Glutamatergic neuron (in vitro differentiated cells): ENCODE measurements at regions not wholly inside any gene's neighbourhood (a gene's known extent, or its start where the extent isn't known, plus 50 kb on each side); places are given as distances from the start of the nearest gene placed in this dataset.
"Not testable (repeated sequence)": the region's sequence is repeated elsewhere in the genome, so short reads cannot be mapped to it uniquely, and the experiment has no call there.

ENCODE experiments used
- DNase-seq: peaks from one replicate; pipeline ENCODE4 v3.0.0; 2022
- H3K27ac Mint-ChIP-seq: one replicate; pipeline ENCODE4 v1.8.0; 2020; ENCODE audit warnings: mild to moderate bottlenecking, mixed read lengths, inconsistent platforms; ENCODE audit not compliant: unreplicated experiment
- H3K27me3 Mint-ChIP-seq: one replicate; pipeline ENCODE4 v1.8.0; 2020; ENCODE audit warnings: mild to moderate bottlenecking, moderate library complexity, mixed read lengths, inconsistent platforms; ENCODE audit not compliant: unreplicated experiment
- H3K36me3 Mint-ChIP-seq: one replicate; pipeline ENCODE4 v1.8.0; 2020; ENCODE audit warnings: mild to moderate bottlenecking, mixed read lengths, inconsistent platforms; ENCODE audit not compliant: unreplicated experiment
- H3K4me1 Mint-ChIP-seq: one replicate; pipeline ENCODE4 v1.8.0; 2020; ENCODE audit warnings: mild to moderate bottlenecking, low read depth, mixed read lengths, inconsistent platforms; ENCODE audit not compliant: unreplicated experiment
- H3K4me3 Mint-ChIP-seq: one replicate; pipeline ENCODE4 v1.8.0; 2020; ENCODE audit warnings: mild to moderate bottlenecking, mixed read lengths, inconsistent platforms; ENCODE audit not compliant: unreplicated experiment
- H3K9me3 Mint-ChIP-seq: one replicate; pipeline ENCODE4 v1.8.0; 2020; ENCODE audit warnings: mild to moderate bottlenecking, moderate library complexity, mixed read lengths, inconsistent platforms; ENCODE audit not compliant: unreplicated experiment
- CTCF ChIP-seq: fragments of 200-600 bp; sonication (generic); IDR thresholded peaks from one replicate; pipeline ENCODE4 v1.5.0; 2021; ENCODE audit not compliant: partially characterized antibody, unreplicated experiment

- H3K27ac Mint-ChIP-seq = no peak overlapping the region
- peaks cover 12% of the 10 kb centered on the region for H3K9me3 Mint-ChIP-seq
- no peak for DNase-seq
- peaks cover 3% of the 10 kb centered on the region for H3K4me1 Mint-ChIP-seq
- TF ChIP-seq CTCF = no peak
- H3K27me3 Mint-ChIP-seq = peaks cover 3% of the 10 kb centered on the region
- peaks cover 10% of the 10 kb centered on the region for H3K36me3 Mint-ChIP-seq
- no peak overlapping the region for H3K4me3 Mint-ChIP-seq
Measured at GRCh38 chr5:154642499-154643245, 112.5 kb upstream of the LARP1 start.

GRCh38 chr5:154640213-154640831 is 114.9 kb upstream of the LARP1 start:
- peak; percentile 60 for TF ChIP-seq CTCF
- peaks cover 10% of the 10 kb centered on the region for H3K36me3 Mint-ChIP-seq
- H3K4me1 Mint-ChIP-seq, H3K27me3 Mint-ChIP-seq, DNase-seq, H3K4me3 Mint-ChIP-seq: not testable (repeated sequence)
- H3K27ac Mint-ChIP-seq = peak overlapping the region; percentile 30
- peaks cover 12% of the 10 kb centered on the region for H3K9me3 Mint-ChIP-seq

GRCh38 chr5:154636786-154637185 is 118.4 kb upstream of the LARP1 start:
- not testable (repeated sequence) for H3K27me3 Mint-ChIP-seq

GRCh38 chr5:154636271-154636670 is 118.9 kb upstream of the LARP1 start:
- not testable (repeated sequence) for H3K27me3 Mint-ChIP-seq, DNase-seq, H3K9me3 Mint-ChIP-seq, H3K27ac Mint-ChIP-seq, H3K4me3 Mint-ChIP-seq, H3K4me1 Mint-ChIP-seq, H3K36me3 Mint-ChIP-seq

More at GRCh38 chr5:154636786-154637185, 118.4 kb upstream of the LARP1 start:
- H3K27ac Mint-ChIP-seq, H3K4me1 Mint-ChIP-seq, DNase-seq, H3K9me3 Mint-ChIP-seq, H3K36me3 Mint-ChIP-seq, H3K4me3 Mint-ChIP-seq: not testable (repeated sequence)

- H3K36me3 Mint-ChIP-seq, DNase-seq, H3K27me3 Mint-ChIP-seq, H3K27ac Mint-ChIP-seq, H3K4me3 Mint-ChIP-seq, H3K4me1 Mint-ChIP-seq, H3K9me3 Mint-ChIP-seq: not testable (repeated sequence)
Measured at GRCh38 chr5:154633744-154634143, 121.4 kb upstream of the LARP1 start.

- Mint-ChIP-seq H3K27me3 (peaks cover 2% of the 10 kb centered on the region), H3K36me3 (no peaks in the 10 kb centered on the region), H3K9me3 (peaks cover 2% of the 10 kb centered on the region), H3K4me1 (peaks cover 2% of the 10 kb centered on the region), H3K4me3 (no peak overlapping the region), H3K27ac (no peak overlapping the region)
- no peak for DNase-seq
- TF ChIP-seq CTCF = no peak
Measured at GRCh38 chr5:154631141-154631540, 124.0 kb upstream of the LARP1 start.
